Testis (tissue), 2 donors: ENCODE measurements at regions not wholly inside any gene's neighbourhood (a gene's known extent, or its start where the extent isn't known, plus 50 kb on each side); places are given as distances from the start of the nearest gene placed in this dataset.

Experiments
- DNase-seq: peaks from one replicate; pipeline ENCODE4 v3.0.0-alpha.2; 2019
- H3K27ac ChIP-seq, 2 donors: fragments of 200-600 bp; sonication (generic); one replicate each; pipeline ENCODE4 v1.5.1; 2019
- H3K27me3 ChIP-seq: fragments of 200-600 bp; sonication (generic); one replicate; pipeline ENCODE4 v1.5.1; 2019
- H3K36me3 ChIP-seq: fragments of 200-600 bp; sonication (generic); one replicate; pipeline ENCODE4 v1.5.1; 2017; ENCODE audit warnings: low read depth; ENCODE audit errors: missing control alignments
- H3K4me1 ChIP-seq: fragments of 200-600 bp; sonication (generic); one replicate; pipeline ENCODE4 v1.5.1; 2019
- H3K4me3 ChIP-seq, 2 donors: fragments of 200-600 bp; sonication (generic); one replicate each; pipeline ENCODE4 v1.5.1; 2017 to 2019
- H3K9me3 ChIP-seq: fragments of 200-600 bp; sonication (generic); one replicate; pipeline ENCODE4 v1.5.1; 2017
- POLR2A ChIP-seq: fragments of 450-650 bp; IDR thresholded peaks from one replicate; pipeline ENCODE4 v1.6.1; 2017; ENCODE audit warnings: antibody characterized with exemption, mild to moderate bottlenecking, moderate library complexity
- WGBS, 2 donors: methylation state at CpG; one replicate each; pipeline ENCODE4 v1.1.5; 2018; 5-methylcytosine and 5-hydroxymethylcytosine counted together
- intact Hi-C: fragments of 100-400 bp; cut with DNase I; formaldehyde crosslinking; loops from one replicate; pipeline ENCODE4 v1.15.1; 2023; ENCODE audit warnings: low total_unique reads
- TF ChIP-seq, protein P1 (sequence below), 3 experiments: fragments of 450-650 bp in 2 of 3; fragments of 200-600 bp in 1 of 3; sonication (generic) in 1 of 3; IDR thresholded peaks; one replicate each; pipeline ENCODE4 v1.5.1; 2016 to 2019; ENCODE audit warnings: antibody characterized with exemption in 3 of 3, mild to moderate bottlenecking in 2 of 3, moderate library complexity in 1 of 3

DNA sequence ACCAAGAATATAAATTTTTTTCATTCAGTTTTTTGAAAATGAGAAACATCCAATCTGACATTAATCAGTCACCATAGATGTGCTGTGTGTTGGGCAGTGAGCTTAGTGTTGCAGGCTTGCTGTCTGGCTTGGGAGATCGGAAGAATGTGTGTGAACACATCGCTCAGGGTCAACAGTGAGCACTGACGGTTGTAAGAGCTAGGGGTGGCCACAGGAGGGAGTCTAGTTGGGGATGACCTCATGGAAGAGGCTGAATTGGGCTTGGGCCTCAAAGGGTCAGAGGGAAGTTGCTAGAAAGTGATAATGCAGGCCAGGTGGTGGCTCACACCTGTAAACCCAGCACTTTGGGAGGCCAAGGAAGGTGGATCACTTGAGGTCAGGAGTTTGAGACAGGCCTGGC is 375.4 kb downstream of the DDX10 start:
- Histone ChIP-seq H3K27me3 (no peaks in the 10 kb centered on the region), H3K9me3 (no peaks in the 10 kb centered on the region), H3K4me1 (no peaks in the 10 kb centered on the region), H3K36me3 (no peaks in the 10 kb centered on the region), H3K27ac (no peak overlapping the region), H3K4me3 (no peak overlapping the region)
- intact Hi-C loops: no loop called here
- TF ChIP-seq, protein P1, sequence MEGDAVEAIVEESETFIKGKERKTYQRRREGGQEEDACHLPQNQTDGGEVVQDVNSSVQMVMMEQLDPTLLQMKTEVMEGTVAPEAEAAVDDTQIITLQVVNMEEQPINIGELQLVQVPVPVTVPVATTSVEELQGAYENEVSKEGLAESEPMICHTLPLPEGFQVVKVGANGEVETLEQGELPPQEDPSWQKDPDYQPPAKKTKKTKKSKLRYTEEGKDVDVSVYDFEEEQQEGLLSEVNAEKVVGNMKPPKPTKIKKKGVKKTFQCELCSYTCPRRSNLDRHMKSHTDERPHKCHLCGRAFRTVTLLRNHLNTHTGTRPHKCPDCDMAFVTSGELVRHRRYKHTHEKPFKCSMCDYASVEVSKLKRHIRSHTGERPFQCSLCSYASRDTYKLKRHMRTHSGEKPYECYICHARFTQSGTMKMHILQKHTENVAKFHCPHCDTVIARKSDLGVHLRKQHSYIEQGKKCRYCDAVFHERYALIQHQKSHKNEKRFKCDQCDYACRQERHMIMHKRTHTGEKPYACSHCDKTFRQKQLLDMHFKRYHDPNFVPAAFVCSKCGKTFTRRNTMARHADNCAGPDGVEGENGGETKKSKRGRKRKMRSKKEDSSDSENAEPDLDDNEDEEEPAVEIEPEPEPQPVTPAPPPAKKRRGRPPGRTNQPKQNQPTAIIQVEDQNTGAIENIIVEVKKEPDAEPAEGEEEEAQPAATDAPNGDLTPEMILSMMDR (IDR thresholded peaks at IDR 0.05): no peak
- no peak for TF ChIP-seq POLR2A
- 88 to 92% methylated on average over 3 of the region's 3 CpGs for WGBS, 2 donors
- DNase-seq: no peak

DNA sequence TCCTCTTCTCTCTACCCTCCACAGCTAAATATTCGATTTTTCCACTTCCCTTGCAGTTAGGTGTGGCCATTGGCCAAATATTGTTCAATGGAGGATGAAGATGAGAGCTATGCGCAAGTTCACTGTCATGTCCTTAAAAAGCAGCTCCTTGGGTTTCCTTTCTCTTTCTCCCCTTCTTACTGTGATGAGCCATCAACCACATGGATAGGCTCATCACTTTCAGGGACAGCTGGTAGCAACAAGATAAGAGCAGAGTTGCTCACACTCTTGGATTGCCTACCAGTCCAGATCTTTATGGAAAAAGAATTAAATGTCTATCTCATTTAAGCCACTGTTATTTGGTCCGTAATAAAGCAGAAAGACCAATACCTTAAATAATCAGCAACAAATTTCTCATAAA is 377.0 kb downstream of the DDX10 start:
- intact Hi-C loops: no loop called here
- no peak for DNase-seq
- 89 to 93% methylated on average over 3 of the region's 3 CpGs for WGBS, 2 donors
- Histone ChIP-seq H3K27ac (no peak overlapping the region), H3K36me3 (no peaks in the 10 kb centered on the region), H3K9me3 (no peaks in the 10 kb centered on the region), H3K4me1 (no peaks in the 10 kb centered on the region), H3K4me3 (no peak overlapping the region), H3K27me3 (no peaks in the 10 kb centered on the region)
- TF ChIP-seq, protein P1 (IDR thresholded peaks at IDR 0.05): no peak
- no peak for TF ChIP-seq POLR2A

DNA sequence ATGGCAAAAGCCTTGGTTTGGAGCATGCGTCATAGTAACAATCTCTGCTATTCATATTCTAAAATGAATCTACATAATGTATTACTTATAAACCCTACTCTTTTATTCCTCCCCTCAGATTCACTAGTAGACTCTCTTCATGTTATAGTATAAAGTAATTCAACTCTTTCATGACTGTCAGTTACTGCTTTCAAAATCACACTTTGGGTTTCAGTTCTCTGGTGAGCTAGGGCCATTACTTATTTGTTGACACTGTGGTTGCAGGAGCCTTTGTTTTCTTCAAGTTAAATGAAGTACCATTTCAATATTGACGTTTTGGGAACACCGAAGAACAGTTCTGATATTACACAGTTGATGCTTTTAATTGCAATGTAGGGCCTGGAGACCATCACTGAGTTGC is 378.4 kb downstream of the DDX10 start:
- no peak for DNase-seq
- 82% methylated on average over 3 of the region's 3 CpGs for WGBS, 2 donors
- intact Hi-C loops: no loop called here

DNA sequence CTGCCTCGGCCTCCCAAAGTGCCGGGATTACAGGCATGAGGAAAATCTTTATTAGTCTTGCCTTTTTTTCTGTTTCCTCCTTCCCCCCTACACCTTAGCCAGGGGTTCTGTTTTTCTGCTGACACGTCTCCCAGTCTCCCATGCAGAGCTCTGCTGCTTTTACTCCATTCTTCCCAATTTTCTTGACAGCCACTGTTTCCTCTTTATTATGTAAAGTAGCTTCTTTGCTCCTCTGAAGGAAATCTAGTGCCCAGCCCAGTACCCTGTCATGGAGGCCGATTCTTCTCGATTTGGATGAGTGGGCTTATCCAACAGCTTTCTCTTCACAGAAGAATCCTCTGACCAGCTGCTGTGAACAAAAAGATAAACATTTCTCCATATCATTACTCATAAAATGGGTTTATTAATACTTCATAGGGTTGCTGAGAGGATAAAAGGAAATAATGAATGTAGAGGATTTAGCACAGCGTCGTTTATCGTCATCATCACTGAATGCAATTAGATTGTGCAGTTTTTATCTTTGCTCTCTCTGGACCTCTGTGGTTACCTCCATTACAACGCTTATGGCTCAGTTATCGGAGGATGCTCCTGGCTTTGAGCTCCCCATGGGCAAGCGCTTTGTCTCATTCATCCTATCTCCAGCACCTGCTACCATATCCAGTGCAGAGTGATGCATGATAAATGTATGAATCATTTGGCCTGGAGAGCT is 375.6 kb upstream of the C11orf87 start:
- no peak for DNase-seq
- H3K9me3 ChIP-seq: no peaks in the 10 kb centered on the region
- H3K27ac ChIP-seq: no peak overlapping the region
- no peaks in the 10 kb centered on the region for H3K36me3 ChIP-seq
- no peak for TF ChIP-seq POLR2A
- TF ChIP-seq, protein P1 (IDR thresholded peaks at IDR 0.05): no peak
- intact Hi-C loops: no loop called here
- no peaks in the 10 kb centered on the region for H3K4me1 ChIP-seq
- no peak overlapping the region for H3K4me3 ChIP-seq
- H3K27me3 ChIP-seq: no peaks in the 10 kb centered on the region
- 86 to 87% methylated on average over 11 of the region's 11 CpGs for WGBS, 2 donors

More for the DNA sequence above, 378.4 kb downstream of the DDX10 start:
- TF ChIP-seq, protein P1 (IDR thresholded peaks at IDR 0.05): no peak
- no peak for TF ChIP-seq POLR2A
- Histone ChIP-seq H3K27me3 (no peaks in the 10 kb centered on the region), H3K36me3 (no peaks in the 10 kb centered on the region), H3K4me1 (no peaks in the 10 kb centered on the region), H3K4me3 (no peak overlapping the region), H3K27ac (no peak overlapping the region), H3K9me3 (no peaks in the 10 kb centered on the region)

DNA sequence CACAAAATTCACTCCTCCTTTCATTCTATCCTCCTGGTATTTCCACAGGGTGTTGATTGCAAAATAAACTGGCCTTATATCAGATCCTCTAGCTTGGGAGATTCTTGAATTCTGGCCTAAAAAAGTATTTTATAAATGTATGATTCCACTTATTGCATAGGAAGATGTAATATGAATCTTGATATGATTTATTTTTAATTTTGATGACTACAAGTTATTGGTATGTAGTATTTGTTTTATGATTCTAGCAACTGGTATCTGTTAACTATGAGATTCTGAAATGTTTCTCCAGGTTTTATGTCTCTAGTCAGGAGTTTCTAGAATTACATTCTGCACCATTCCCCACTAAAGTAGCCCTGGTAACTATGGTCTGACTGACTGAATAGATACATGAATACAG is 373.9 kb upstream of the C11orf87 start:
- TF ChIP-seq, protein P1 (IDR thresholded peaks at IDR 0.05): no peak
- no peak for TF ChIP-seq POLR2A
- intact Hi-C loops: no loop called here
- no peak overlapping the region for H3K27ac ChIP-seq
- H3K36me3 ChIP-seq: no peaks in the 10 kb centered on the region
- DNase-seq: no peak
- no peaks in the 10 kb centered on the region for H3K27me3 ChIP-seq
- H3K4me1 ChIP-seq: no peaks in the 10 kb centered on the region
- no peaks in the 10 kb centered on the region for H3K9me3 ChIP-seq
- no peak overlapping the region for H3K4me3 ChIP-seq
